ES-I3 (cell line): ENCODE measurements at regions not wholly inside any gene's neighbourhood (a gene's known extent, or its start where the extent isn't known, plus 50 kb on each side); places are given as distances from the start of the nearest gene placed in this dataset.
"Not testable (repeated sequence)": the region's sequence is repeated elsewhere in the genome, so short reads cannot be mapped to it uniquely, and the experiment has no call there.

Source experiments
- H3K36me3 ChIP-seq: 2 replicates; pipeline ENCODE4 v1.6.1; 2013; ENCODE audit warnings: mild to moderate bottlenecking, low read length, control low read depth, moderate library complexity; ENCODE audit not compliant: insufficient read depth
- H3K4me1 ChIP-seq: 2 replicates; pipeline ENCODE4 v1.6.1; 2013; ENCODE audit warnings: mild to moderate bottlenecking, control low read depth, low read length; ENCODE audit not compliant: insufficient read depth
- H3K9ac ChIP-seq: 2 replicates; pipeline ENCODE4 v1.6.1; 2013; ENCODE audit warnings: low read depth, mild to moderate bottlenecking, low read length, moderate library complexity
- H3K9me3 ChIP-seq: 2 replicates; pipeline ENCODE4 v1.6.1; 2013; ENCODE audit warnings: mild to moderate bottlenecking, low read length, moderate library complexity; ENCODE audit not compliant: control insufficient read depth, insufficient read depth

DNA sequence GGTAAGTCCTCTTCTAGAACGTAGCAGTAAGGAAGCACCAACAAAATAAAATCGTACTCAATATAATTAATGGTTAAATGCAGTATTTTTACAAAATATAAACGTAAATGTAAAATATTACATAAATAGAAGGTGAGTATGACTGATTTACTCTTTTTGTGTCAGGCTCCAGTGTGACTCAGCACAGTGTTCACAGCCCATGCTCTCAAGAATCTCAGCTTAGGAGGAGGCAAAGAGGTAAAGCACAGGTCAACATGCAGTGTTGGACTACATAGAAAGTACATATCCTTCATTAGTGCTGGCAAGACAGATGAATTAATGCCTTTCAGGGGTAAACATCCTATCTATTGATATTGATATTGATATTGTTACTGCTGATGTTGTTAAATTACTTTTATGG lies 2050.6 kb upstream of the RAG2 start:
- H3K9ac ChIP-seq, result no peak overlapping the region
- H3K36me3 ChIP-seq, result no peaks in the 10 kb centered on the region
- no peaks in the 10 kb centered on the region; the same call in 1 of the 2 replicates for H3K9me3 ChIP-seq
- no peaks in the 10 kb centered on the region for H3K4me1 ChIP-seq

DNA sequence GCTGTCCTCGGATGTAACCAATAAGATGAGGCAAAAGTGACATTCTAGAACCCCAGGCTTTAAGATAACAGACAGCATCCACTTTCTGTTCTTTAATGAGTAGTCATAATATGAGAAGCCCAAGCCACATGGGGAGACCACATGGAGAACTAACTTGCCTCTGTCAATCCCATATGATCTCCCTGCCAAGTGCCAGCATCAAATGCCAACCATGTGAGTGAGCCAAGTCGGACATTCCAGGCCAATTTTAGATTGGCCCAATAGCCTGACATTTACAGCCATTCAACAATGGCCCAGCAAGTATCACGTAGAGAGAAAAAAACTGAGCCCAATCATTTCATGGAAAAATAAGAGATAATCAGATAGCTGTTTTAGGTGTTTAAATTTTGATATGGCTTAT lies 2048.3 kb upstream of the RAG2 start:
- H3K36me3 ChIP-seq, result no peaks in the 10 kb centered on the region
- H3K4me1 ChIP-seq, result no peaks in the 10 kb centered on the region
- H3K9ac ChIP-seq, result no peak overlapping the region

GRCh38 chr11:38640854-38641253 lies 2042.8 kb upstream of the RAG2 start:
- H3K36me3 ChIP-seq, result no peaks in the 10 kb centered on the region
- H3K9me3 ChIP-seq, result no peaks in the 10 kb centered on the region
- H3K9ac ChIP-seq, result no peak overlapping the region
- H3K4me1 ChIP-seq, result no peaks in the 10 kb centered on the region

More for the DNA sequence above, 2048.3 kb upstream of the RAG2 start:
- H3K9me3 ChIP-seq, result no peaks in the 10 kb centered on the region; the same call in 1 of the 2 replicates

DNA sequence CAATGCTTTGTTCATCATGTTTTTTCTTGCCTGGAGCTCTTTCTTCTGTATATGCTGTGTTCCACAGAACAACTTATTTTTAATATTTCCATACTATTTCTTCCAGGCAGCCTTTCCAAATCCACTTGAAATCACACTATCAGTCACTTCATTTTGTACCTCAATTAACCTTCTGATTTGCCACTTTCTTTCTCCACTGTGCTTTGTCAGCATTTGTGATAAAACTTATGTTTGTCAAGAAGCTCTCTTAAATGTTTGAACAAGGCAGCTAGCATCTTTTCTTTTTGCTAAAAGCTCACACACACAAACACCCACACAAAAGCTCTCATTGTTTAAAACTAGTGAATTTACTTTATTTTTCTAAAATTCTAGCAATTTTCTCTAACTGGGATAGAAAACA lies 2014.7 kb upstream of the RAG2 start:
- H3K4me1 ChIP-seq, result no peaks in the 10 kb centered on the region
- H3K9ac ChIP-seq, result no peak overlapping the region
- H3K9me3 ChIP-seq, result peaks cover 5% of the 10 kb centered on the region; the same call in 1 of the 2 replicates
- no peaks in the 10 kb centered on the region for H3K36me3 ChIP-seq

- H3K36me3 ChIP-seq, H3K9me3 ChIP-seq, H3K9ac ChIP-seq, H3K4me1 ChIP-seq: not testable (repeated sequence)
Observed at GRCh38 chr11:38601371-38601770, 2003.3 kb upstream of the RAG2 start.

- no peaks in the 10 kb centered on the region for H3K36me3 ChIP-seq
- H3K4me1 ChIP-seq, result no peaks in the 10 kb centered on the region
- no peaks in the 10 kb centered on the region for H3K9me3 ChIP-seq
- no peak overlapping the region for H3K9ac ChIP-seq
Observed at GRCh38 chr11:38598418-38598817, 2000.4 kb upstream of the RAG2 start.

GRCh38 chr11:38595359-38596016 lies 1997.5 kb upstream of the RAG2 start:
- H3K9me3 ChIP-seq, H3K36me3 ChIP-seq, H3K4me1 ChIP-seq, H3K9ac ChIP-seq: not testable (repeated sequence)

DNA sequence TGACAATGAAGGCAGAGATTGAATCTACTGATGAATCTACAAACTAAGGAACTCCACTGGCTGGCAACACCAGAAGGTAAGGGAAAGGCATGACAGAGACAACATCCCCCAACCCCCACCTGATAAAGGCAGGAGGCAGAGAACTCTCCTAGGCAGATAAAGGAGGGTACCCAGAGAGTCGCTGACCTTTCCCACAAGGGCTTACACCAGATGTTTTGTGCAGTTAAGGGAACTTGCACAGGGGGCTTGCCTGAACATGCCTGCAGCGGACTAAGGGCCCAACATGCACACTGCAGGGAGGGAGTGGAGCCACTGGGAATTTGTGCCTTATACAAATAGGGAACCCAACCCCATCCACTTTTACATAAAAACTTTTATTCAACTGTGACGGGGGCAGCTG lies 1996.9 kb upstream of the RAG2 start:
- Histone ChIP-seq H3K4me1 (no peaks in the 10 kb centered on the region), H3K36me3 (no peaks in the 10 kb centered on the region), H3K9ac (no peak overlapping the region)

GRCh38 chr11:38593649-38594048 lies 1995.6 kb upstream of the RAG2 start:
- Histone ChIP-seq H3K36me3 (no peaks in the 10 kb centered on the region), H3K9ac (no peak overlapping the region), H3K4me1 (no peaks in the 10 kb centered on the region), H3K9me3 (no peaks in the 10 kb centered on the region)

More for the DNA sequence above, 1996.9 kb upstream of the RAG2 start:
- H3K9me3 ChIP-seq, result no peaks in the 10 kb centered on the region

- H3K4me1 ChIP-seq, result peaks cover 14% of the 10 kb centered on the region; the same call in 1 of the 2 replicates
- H3K9me3 ChIP-seq, result peaks cover 10% of the 10 kb centered on the region
- H3K36me3 ChIP-seq, result no peaks in the 10 kb centered on the region
- H3K9ac ChIP-seq, result no peak overlapping the region
Observed at GRCh38 chr11:38582756-38583155, 1984.7 kb upstream of the RAG2 start.

- H3K4me1 ChIP-seq, result peaks cover 14% of the 10 kb centered on the region; the same call in 1 of the 2 replicates
- H3K9ac ChIP-seq, result no peak overlapping the region
- no peaks in the 10 kb centered on the region for H3K36me3 ChIP-seq
- peaks cover 11% of the 10 kb centered on the region for H3K9me3 ChIP-seq
Observed at GRCh38 chr11:38582151-38582550, 1984.1 kb upstream of the RAG2 start.

DNA sequence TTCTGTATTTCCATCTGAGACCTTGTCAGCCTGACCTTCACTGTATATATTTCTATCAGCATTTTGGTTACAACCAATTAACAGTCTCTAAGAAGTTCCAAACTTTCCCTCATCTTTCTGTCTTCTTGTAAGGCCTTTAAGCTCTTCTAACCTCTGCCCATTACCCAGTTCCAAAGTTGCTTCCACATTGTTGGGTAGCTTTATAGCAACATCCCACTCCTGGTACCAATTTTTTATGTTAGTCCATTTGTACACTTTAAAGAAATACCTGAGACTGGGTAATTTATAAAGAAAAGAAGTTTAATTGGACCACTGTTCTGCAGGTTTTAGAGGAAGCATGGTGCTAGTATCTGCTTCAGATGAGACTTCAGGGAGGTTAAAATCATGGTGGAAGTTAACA lies 1979.7 kb upstream of the RAG2 start:
- peaks cover 18% of the 10 kb centered on the region for H3K9me3 ChIP-seq
- H3K9ac ChIP-seq, result no peak overlapping the region
- H3K4me1 ChIP-seq, result peaks cover 4% of the 10 kb centered on the region; the same call in 1 of the 2 replicates
- no peaks in the 10 kb centered on the region for H3K36me3 ChIP-seq

- no peaks in the 10 kb centered on the region for H3K9me3 ChIP-seq
- H3K4me1 ChIP-seq, result no peaks in the 10 kb centered on the region
- H3K9ac ChIP-seq, result no peak overlapping the region
- H3K36me3 ChIP-seq, result no peaks in the 10 kb centered on the region
Observed at GRCh38 chr11:38562562-38562961, 1964.5 kb upstream of the RAG2 start.

DNA sequence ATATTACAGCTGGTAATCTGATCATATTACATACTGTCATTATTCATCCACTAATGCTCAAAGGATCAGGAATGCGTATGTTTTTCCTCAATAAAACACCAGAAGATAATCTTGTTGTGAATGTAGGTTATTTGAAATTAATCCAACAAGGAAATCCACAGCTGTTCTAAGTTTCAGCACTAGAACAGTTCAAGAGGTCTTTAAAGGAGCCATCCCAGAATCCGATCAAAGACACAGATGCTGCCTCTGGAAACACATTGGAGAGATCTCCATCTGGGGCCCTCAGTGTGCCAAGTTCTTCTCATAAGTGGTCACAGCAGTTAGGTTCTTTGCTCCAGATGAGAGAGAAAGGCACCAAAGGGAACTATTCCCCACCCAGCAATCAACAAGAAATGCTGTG lies 1955.1 kb upstream of the RAG2 start:
- no peak overlapping the region for H3K9ac ChIP-seq
- H3K36me3 ChIP-seq, result no peaks in the 10 kb centered on the region
- H3K9me3 ChIP-seq, result no peaks in the 10 kb centered on the region
- H3K4me1 ChIP-seq, result no peaks in the 10 kb centered on the region

DNA sequence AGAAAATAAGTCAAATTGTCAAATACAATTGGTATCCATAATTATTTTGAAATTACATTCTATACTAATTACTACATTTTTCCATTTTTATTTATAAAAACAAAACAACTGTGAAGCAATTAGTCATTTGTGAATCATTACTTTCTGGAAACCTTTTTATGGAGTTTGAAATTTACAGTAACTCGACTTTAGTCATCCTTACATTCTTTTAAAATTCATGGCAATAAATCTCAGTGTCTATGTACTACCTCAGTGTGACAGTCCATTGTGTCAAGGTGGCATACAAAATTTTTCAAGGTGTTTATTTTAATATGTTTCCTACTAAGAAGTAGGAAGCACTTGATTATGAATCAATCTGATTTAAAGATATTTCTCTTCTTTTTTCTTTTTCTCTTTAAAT lies 1949.4 kb upstream of the RAG2 start:
- H3K4me1 ChIP-seq, result no peaks in the 10 kb centered on the region
- no peaks in the 10 kb centered on the region for H3K36me3 ChIP-seq
- H3K9me3 ChIP-seq, result no peaks in the 10 kb centered on the region
- no peak overlapping the region for H3K9ac ChIP-seq
